Gastrocnemius medialis (tissue), 4 donors: ENCODE measurements at regions not wholly inside any gene's neighbourhood (a gene's known extent, or its start where the extent isn't known, plus 50 kb on each side); places are given as distances from the start of the nearest gene placed in this dataset.

Experiments
- POLR2A ChIP-seq, 2 donors: fragments of 450-650 bp; IDR thresholded peaks; one replicate each; pipeline ENCODE4 v1.6.1; 2017; ENCODE audit warnings: antibody characterized with exemption in 2 of 2, mild to moderate bottlenecking in 2 of 2, moderate library complexity in 2 of 2
- TF ChIP-seq, protein P1 (sequence below), 5 experiments: fragments of 450-650 bp in 3 of 5; fragments of 200-600 bp in 2 of 5; sonication (generic) in 2 of 5; IDR thresholded peaks in 4 of 5; conservative IDR thresholded peaks in 1 of 5; 1 replicate in 4 of 5; 2 replicates in 1 of 5; pipeline ENCODE4 v1.5.1; 2016 to 2019; ENCODE audit warnings: antibody characterized with exemption in 5 of 5, mild to moderate bottlenecking in 3 of 5, moderate library complexity in 3 of 5

DNA sequence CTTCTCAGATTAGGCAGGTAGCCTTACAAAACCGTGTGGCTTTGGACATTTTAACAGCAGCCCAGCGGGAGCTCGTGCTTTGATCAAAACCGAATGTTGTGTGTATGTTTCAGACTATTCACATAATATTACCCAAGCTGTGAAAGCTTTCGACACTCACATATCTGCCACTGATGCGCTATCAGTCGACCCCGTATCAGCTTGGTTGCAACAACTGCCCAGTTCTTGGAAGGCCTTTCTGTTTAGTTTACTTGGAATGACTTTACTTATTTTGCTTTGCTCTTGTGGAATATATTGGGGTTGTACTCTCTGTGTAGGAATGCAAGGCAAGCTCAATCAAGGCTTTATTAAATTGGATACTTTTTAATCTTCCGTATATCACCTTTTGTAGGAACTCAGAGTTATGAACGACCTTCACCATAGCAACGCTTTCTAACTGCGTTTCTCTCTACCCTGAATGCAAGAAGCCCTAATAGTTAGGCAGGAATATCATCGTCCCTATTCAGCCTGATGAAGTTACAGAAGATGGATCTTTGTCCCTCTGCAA, 107.5 kb downstream of the GLUD2 start:
- TF ChIP-seq, protein P1, sequence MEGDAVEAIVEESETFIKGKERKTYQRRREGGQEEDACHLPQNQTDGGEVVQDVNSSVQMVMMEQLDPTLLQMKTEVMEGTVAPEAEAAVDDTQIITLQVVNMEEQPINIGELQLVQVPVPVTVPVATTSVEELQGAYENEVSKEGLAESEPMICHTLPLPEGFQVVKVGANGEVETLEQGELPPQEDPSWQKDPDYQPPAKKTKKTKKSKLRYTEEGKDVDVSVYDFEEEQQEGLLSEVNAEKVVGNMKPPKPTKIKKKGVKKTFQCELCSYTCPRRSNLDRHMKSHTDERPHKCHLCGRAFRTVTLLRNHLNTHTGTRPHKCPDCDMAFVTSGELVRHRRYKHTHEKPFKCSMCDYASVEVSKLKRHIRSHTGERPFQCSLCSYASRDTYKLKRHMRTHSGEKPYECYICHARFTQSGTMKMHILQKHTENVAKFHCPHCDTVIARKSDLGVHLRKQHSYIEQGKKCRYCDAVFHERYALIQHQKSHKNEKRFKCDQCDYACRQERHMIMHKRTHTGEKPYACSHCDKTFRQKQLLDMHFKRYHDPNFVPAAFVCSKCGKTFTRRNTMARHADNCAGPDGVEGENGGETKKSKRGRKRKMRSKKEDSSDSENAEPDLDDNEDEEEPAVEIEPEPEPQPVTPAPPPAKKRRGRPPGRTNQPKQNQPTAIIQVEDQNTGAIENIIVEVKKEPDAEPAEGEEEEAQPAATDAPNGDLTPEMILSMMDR (IDR thresholded peaks at IDR 0.05 in 4 of 5, conservative IDR thresholded peaks at IDR 0.05 in 1 of 5): no peak
- TF ChIP-seq POLR2A (IDR thresholded peaks at IDR 0.05): no peak
